C4-2B (cell line): ENCODE measurements at regions not wholly inside any gene's neighbourhood (a gene's known extent, or its start where the extent isn't known, plus 50 kb on each side); places are given as distances from the start of the nearest gene placed in this dataset.

Experiments
- H3K27ac ChIP-seq: fragments of 450-650 bp; 2 replicates; pipeline ENCODE4 v1.5.1; 2017
- ZFX ChIP-seq: fragments of 450-650 bp; IDR thresholded peaks from 2 replicates; pipeline ENCODE4 v1.6.1; 2017
- TF ChIP-seq, protein P1 (sequence below): fragments of 450-650 bp; conservative IDR thresholded peaks from 2 replicates; pipeline ENCODE4 v1.5.1; 2017; ENCODE audit warnings: mild to moderate bottlenecking

DNA sequence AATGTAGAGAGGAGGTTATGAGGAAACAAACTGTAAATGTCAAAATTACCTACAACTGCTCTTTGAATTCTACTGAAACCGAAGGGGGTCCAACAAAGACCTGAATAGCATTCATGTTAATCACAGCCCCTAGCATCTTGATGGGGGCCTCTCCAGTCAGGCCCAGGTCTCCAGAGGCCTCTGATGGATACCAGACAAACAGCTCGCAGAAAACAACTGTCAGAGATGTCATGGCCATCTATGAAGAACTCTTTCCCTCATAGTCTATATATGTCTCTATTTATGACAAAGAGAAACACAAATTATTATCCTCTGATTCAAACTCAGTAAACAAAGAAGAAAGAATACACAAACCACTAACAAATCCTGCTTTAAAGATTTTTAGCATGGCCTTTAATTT is 432.6 kb downstream of the CAAP1 start:
- no peak overlapping the region for H3K27ac ChIP-seq
- no peak for TF ChIP-seq ZFX
- TF ChIP-seq, protein P1, sequence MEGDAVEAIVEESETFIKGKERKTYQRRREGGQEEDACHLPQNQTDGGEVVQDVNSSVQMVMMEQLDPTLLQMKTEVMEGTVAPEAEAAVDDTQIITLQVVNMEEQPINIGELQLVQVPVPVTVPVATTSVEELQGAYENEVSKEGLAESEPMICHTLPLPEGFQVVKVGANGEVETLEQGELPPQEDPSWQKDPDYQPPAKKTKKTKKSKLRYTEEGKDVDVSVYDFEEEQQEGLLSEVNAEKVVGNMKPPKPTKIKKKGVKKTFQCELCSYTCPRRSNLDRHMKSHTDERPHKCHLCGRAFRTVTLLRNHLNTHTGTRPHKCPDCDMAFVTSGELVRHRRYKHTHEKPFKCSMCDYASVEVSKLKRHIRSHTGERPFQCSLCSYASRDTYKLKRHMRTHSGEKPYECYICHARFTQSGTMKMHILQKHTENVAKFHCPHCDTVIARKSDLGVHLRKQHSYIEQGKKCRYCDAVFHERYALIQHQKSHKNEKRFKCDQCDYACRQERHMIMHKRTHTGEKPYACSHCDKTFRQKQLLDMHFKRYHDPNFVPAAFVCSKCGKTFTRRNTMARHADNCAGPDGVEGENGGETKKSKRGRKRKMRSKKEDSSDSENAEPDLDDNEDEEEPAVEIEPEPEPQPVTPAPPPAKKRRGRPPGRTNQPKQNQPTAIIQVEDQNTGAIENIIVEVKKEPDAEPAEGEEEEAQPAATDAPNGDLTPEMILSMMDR, result no peak

DNA sequence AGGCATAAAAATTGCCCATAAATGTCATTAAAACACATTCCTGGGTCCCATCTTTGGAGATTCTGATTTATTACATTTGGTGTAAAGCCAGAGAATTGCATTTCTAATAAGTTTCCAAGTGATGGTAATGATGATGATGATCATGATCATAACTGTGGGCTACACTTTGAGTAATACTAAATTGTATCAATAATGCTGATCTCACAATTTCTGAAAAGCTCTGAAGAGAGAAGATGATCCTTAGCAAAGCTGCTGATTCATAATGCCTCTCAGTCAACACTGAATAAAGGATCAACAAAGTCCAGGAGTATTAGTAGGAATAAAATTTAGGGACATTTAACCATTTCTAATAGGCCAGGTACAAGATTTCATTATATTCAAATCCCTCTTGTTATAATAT is 434.5 kb downstream of the CAAP1 start:
- no peak overlapping the region for H3K27ac ChIP-seq
- TF ChIP-seq, protein P1, result no peak
- TF ChIP-seq ZFX, result no peak

DNA sequence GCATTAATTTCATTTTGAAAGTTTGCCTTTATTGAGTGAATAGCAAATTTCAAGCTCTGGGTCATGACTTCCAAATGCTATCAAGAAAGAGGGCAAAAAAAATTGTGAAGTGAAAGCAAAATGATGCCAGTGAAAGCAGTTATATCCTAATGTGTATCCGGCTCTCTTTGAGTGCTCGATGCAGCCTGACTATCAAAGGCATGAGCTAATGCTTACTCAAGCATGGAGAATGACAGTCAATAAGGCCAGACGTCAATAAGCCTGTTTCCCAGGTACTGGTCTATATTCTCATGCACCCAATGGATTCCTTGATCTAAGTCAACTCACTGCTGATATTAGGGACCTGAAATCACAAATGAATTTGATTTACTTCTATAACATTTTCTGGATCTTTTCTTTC is 435.5 kb downstream of the CAAP1 start:
- TF ChIP-seq, protein P1, result no peak
- TF ChIP-seq ZFX, result no peak
- H3K27ac ChIP-seq, result no peak overlapping the region

DNA sequence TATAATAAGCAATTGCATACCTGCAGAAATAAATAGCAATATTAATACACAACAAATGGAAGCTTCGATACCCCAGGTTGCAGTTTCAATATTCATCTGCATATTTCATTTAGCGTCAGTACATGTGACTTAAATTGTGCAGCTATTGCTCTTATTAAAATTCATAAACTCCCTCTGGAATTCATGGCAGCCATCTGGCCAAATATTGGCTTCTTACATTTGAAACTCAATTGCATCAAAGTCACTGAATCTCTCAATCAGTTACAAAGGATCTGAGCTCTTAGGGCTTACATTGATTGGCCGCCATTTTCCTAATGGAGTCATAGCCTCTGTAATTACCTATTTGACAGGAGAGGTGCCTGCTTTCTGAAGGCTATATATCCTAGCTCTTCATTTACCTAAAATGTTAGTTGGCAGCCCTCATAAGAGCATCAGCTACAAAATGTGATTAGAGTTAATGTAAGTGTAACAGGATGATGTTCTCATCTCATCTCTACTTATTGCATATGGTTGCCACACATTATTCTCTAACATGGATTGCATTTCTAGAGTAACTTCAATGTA is 453.5 kb downstream of the CAAP1 start:
- H3K27ac ChIP-seq, result no peak overlapping the region
- no peak for TF ChIP-seq ZFX
- TF ChIP-seq, protein P1, result no peak

DNA sequence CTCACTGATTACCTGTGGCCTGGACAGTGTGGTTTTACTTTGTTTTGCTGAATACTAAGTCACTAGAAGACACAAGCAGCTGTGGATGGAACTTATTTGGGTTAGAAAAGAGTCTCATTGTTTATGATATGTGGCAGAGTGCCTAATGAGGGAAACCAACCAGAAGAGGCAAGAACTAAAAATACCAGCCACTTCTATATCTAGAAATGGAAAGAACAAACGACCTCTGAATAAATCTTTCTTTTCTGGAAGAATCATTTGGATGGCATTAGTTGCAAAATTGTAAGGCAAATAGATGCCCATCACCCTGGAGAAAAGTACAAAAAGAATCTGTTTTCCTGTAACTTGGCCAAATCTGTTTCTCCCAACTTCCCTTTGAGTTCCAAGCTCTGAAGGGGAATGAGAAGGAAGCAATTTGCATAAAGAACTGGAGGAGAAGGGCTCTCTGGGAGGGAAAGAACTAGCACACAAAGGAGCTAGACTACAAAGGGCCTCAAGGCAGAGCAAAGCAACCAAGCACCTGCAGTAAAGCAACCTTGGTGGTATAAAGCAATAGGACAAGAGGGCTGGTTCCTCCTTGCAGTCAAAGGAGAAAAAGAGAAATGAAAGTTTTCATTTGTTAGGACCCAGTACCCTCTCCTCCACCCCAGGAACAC is 455.4 kb downstream of the CAAP1 start:
- TF ChIP-seq, protein P1, result no peak
- TF ChIP-seq ZFX, result no peak
- H3K27ac ChIP-seq, result no peak overlapping the region

DNA sequence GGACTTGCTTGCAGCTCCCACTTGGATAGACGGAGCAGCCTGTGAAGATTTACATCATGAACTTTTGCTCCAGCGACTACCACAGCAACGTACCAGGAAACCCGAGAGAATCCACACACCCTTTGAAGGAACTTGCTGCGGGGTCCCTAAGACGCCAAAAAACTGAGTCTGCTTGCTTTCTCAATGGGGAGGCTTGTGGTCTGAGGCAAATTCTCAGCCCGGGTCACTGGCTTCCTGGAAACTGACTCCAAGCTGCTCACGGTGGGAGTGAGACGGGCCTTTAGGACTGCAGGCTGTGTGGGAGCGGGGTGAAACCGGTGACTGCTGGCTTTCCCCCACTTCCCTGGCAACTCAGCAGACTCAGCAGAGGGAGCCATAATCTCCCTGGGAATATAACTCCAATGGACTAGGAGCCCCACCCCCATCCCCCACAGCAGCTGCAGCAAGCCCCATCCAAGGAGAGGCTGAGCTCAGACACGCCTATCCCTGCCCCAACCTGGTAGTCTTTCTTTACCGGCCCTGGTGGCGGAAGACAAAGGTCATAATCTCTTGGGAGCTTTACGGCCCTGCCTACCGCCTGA is 466.0 kb downstream of the CAAP1 start:
- no peak for TF ChIP-seq ZFX
- TF ChIP-seq, protein P1, result no peak
- no peak overlapping the region for H3K27ac ChIP-seq

DNA sequence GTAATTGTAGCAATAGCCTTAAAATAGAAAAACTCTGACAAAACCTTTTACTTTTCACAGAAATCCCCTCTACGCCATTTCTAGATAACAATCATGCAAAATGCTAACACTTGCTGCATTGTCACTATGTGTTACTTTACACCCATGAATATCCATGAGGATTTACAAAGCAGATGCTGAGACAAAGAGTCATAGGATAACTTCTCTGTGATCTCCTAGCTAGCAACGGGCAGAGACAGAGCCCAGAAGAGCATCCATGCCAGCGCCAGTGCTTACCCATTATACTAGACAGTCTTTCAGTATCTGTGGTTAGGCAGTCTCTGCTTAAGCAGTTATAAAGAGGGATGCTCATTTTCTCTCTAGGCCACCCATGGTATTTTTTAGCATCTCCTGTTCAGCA is 474.1 kb downstream of the CAAP1 start:
- no peak for TF ChIP-seq ZFX
- TF ChIP-seq, protein P1, result no peak
- no peak overlapping the region for H3K27ac ChIP-seq
